Pancreas (tissue), 10 donors: ENCODE measurements at regions not wholly inside any gene's neighbourhood (a gene's known extent, or its start where the extent isn't known, plus 50 kb on each side); places are given as distances from the start of the nearest gene placed in this dataset.

Experiments used
- ATAC-seq, 4 donors: fragments of 200-7000 bp; cut with Tn5 transposase; one replicate each; pipeline versions ENCODE4 v1.8.0 to v1.9.1; 2020; ENCODE audit warnings: mild to moderate bottlenecking in 4 of 4, moderate library complexity in 4 of 4
- DNase-seq, 6 donors: peaks; one replicate each; pipeline ENCODE4 v3.0.0-alpha.2; 2020
- FAIRE-seq: peaks from 2 replicates; lab custom pipeline; 2012; peaks lifted over from hg19 to GRCh38; lab: Jason Lieb, UNC
- H3K27ac ChIP-seq, 4 donors: fragments of 200-600 bp; sonication (generic); 1 replicate in 3 of 4; 2 replicates in 1 of 4; pipeline versions ENCODE4 v1.5.0 to v1.8.0; 2020
- H3K27me3 ChIP-seq, 4 donors: fragments of 200-600 bp; one replicate each; pipeline ENCODE4 v1.8.0; 2021
- H3K36me3 ChIP-seq, 3 donors: fragments of 200-600 bp; sonication (generic) in 1 of 3; one replicate each; pipeline versions ENCODE4 v1.5.0 to v1.8.0; 2020 to 2021
- H3K4me1 ChIP-seq, 3 donors: fragments of 200-600 bp; one replicate each; pipeline ENCODE4 v1.8.0; 2021
- H3K4me3 ChIP-seq, 4 donors: fragments of 200-600 bp; sonication (generic) in 2 of 4; one replicate each; pipeline versions ENCODE4 v1.5.0 to v1.8.0; 2020 to 2021
- H3K9me3 ChIP-seq, 4 donors: fragments of 200-600 bp; one replicate each; pipeline ENCODE4 v1.8.0; 2021
- WGBS, 2 donors: extraction: QIAGEN DNeasy Blood & Tissue Kit; methylation state at CpG; one replicate each; pipeline ENCODE4 v1.1.7; 2013; 5-methylcytosine and 5-hydroxymethylcytosine counted together
- intact Hi-C, 3 donors: fragments of 100-400 bp; cut with DNase I; formaldehyde crosslinking; loops; one replicate each; pipeline versions ENCODE4 v1.11.1 to v1.14.2; 2022
- TF ChIP-seq, protein P1 (sequence below), 4 donors: fragments of 200-600 bp; sonication (generic) in 3 of 4; IDR thresholded peaks; one replicate each; pipeline versions ENCODE4 v1.5.0 to v1.8.0; 2021; ENCODE audit warnings: antibody characterized with exemption in 4 of 4
- donor health status: healthy with polysubstance abuse.
- donor health status: DM: no; HTN: no; CAD: no; lungs with moderate emphysema.
- donor health status: DM: no; HTN: no; CAD: no.
- donor health status: control.
- donor health status: control.
- donor health status: Bipolar disorder and iron deficiency.
- donor health status: DM: yes; HTN: yes; CAD: no.
- donor health status: DM: no; HTN: no; CAD: no.
- donor health status: DM: no; HTN: no; CAD: no.
- donor health status: DM: yes; HTN: yes; CAD: no.

DNA sequence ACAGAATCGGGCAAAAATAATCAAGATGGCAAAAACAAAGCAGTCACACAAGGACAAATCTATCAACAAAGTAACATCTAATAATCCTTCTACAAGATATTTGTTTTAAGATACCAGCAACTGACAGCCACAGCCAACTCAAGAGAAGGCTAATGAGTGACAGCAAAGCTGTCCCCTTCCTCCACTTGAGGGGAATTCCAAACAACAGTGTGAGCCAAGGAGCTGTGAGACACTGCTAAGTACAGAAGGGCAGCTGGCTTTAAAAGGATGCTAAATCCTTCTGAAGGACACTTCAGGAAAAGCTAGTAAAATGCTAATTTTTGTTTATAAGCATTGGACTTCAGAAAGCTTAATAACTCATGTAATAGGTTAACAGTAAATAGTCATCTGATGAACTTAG is 120.3 kb upstream of the GOLGA8J start:
- no peaks in the 10 kb centered on the region for H3K9me3 ChIP-seq
- FAIRE-seq (no peak), ATAC-seq (no peak), DNase-seq (no peak)
- H3K27me3 ChIP-seq: no peaks in the 10 kb centered on the region
- intact Hi-C loops: no loop called here
- no peak overlapping the region for H3K27ac ChIP-seq
- WGBS, 2 donors: 55 to 56% methylated on average over 1 of the region's 1 CpG
- H3K4me3 ChIP-seq: no peak overlapping the region
- no peaks in the 10 kb centered on the region for H3K4me1 ChIP-seq
- no peaks in the 10 kb centered on the region for H3K36me3 ChIP-seq
- TF ChIP-seq, protein P1, sequence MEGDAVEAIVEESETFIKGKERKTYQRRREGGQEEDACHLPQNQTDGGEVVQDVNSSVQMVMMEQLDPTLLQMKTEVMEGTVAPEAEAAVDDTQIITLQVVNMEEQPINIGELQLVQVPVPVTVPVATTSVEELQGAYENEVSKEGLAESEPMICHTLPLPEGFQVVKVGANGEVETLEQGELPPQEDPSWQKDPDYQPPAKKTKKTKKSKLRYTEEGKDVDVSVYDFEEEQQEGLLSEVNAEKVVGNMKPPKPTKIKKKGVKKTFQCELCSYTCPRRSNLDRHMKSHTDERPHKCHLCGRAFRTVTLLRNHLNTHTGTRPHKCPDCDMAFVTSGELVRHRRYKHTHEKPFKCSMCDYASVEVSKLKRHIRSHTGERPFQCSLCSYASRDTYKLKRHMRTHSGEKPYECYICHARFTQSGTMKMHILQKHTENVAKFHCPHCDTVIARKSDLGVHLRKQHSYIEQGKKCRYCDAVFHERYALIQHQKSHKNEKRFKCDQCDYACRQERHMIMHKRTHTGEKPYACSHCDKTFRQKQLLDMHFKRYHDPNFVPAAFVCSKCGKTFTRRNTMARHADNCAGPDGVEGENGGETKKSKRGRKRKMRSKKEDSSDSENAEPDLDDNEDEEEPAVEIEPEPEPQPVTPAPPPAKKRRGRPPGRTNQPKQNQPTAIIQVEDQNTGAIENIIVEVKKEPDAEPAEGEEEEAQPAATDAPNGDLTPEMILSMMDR (IDR thresholded peaks at IDR 0.05): no peak

GRCh38 chr15:29959384-29960137 is 123.2 kb upstream of the GOLGA8J start:
- no peaks in the 10 kb centered on the region for H3K4me1 ChIP-seq
- no peaks in the 10 kb centered on the region for H3K36me3 ChIP-seq
- intact Hi-C loops: no loop called here
- WGBS, 2 donors: 74 to 84% methylated on average over 9 of the region's 9 CpGs
- H3K27me3 ChIP-seq: no peaks in the 10 kb centered on the region
- DNase-seq: no peak
- no peaks in the 10 kb centered on the region for H3K9me3 ChIP-seq
- H3K4me3 ChIP-seq: no peak overlapping the region
- TF ChIP-seq, protein P1 (IDR thresholded peaks at IDR 0.05): no peak
- H3K27ac ChIP-seq: no peak overlapping the region
- no peak for FAIRE-seq
- ATAC-seq: no peak

- 36 to 48% methylated on average over 1 of the region's 1 CpG for WGBS, 2 donors
- FAIRE-seq (no peak), DNase-seq (no peak), ATAC-seq (no peak)
- no peaks in the 10 kb centered on the region for H3K27me3 ChIP-seq
- intact Hi-C loops: no loop called here
- no peaks in the 10 kb centered on the region for H3K4me1 ChIP-seq
- no peak overlapping the region for H3K27ac ChIP-seq
- H3K9me3 ChIP-seq: no peaks in the 10 kb centered on the region
- H3K4me3 ChIP-seq: no peak overlapping the region
- TF ChIP-seq, protein P1 (IDR thresholded peaks at IDR 0.05): no peak
- H3K36me3 ChIP-seq: no peaks in the 10 kb centered on the region
Measured at GRCh38 chr15:29952225-29952624, 130.0 kb upstream of the TJP1 start.

DNA sequence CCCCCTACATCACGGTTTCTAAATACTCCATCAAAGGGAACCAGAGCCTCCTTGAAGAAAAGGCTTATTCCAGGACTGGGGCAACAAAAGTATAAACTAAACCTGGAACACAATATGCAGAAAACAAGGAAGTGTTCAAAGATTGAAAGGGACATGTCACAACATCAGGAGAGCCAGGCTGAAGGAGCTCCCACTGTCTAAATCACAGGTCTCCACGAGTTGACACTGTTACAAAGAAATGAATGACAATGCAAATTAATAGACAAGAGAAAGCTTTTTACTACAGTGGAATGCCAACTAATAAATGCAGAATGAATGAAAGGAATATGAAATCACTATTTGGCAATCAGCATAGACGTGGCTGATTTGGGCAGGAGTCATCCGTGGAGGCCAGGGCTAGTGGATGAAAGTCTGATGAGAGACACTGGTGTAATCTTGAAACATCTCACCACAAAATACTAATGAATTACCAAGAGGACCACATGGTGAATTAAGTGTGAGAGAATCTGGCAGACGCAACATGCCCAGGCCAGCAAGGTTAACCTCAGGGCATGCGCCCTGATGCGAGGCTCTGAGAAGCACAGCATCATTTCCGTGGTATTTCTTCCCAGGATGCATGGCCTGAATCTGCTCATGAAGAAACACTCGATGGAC is 123.8 kb upstream of the TJP1 start:
- Histone ChIP-seq H3K27me3 (no peaks in the 10 kb centered on the region), H3K27ac (no peak overlapping the region), H3K4me3 (no peak overlapping the region), H3K36me3 (no peaks in the 10 kb centered on the region), H3K4me1 (no peaks in the 10 kb centered on the region), H3K9me3 (no peaks in the 10 kb centered on the region)
- ATAC-seq (no peak), DNase-seq (no peak), FAIRE-seq (no peak)
- intact Hi-C loops: no loop called here
- 83 to 84% methylated on average over 9 of the region's 9 CpGs for WGBS, 2 donors
- TF ChIP-seq, protein P1 (IDR thresholded peaks at IDR 0.05): no peak

GRCh38 chr15:29944925-29945324 is 122.7 kb upstream of the TJP1 start:
- TF ChIP-seq, protein P1 (IDR thresholded peaks at IDR 0.05): no peak
- Histone ChIP-seq H3K4me3 (no peak overlapping the region), H3K4me1 (no peaks in the 10 kb centered on the region), H3K27ac (no peak overlapping the region), H3K27me3 (no peaks in the 10 kb centered on the region), H3K9me3 (no peaks in the 10 kb centered on the region), H3K36me3 (no peaks in the 10 kb centered on the region)
- DNase-seq: no peak
- intact Hi-C loops: no loop called here
- ATAC-seq: no peak
- 77 to 85% methylated on average over 2 of the region's 2 CpGs for WGBS, 2 donors
- FAIRE-seq: no peak
